MM.1S (cell line): ENCODE measurements at regions not wholly inside any gene's neighbourhood (a gene's known extent, or its start where the extent isn't known, plus 50 kb on each side); places are given as distances from the start of the nearest gene placed in this dataset.
A peak's percentile ranks its signal among the peaks of the same experiment; 100 is the strongest.

ENCODE experiments used
- DNase-seq: peaks from one replicate; pipeline ENCODE4 v3.0.0-alpha.2; 2015
- H2AFZ ChIP-seq: fragments of 300-600 bp; sonication (generic); 2 replicates; pipeline ENCODE4 v1.6.0; 2016; ENCODE audit warnings: antibody characterized with exemption, low read length
- H3F3A ChIP-seq: fragments of 300-600 bp; sonication (generic); 2 replicates; pipeline ENCODE4 v1.6.1; 2016; ENCODE audit warnings: mild to moderate bottlenecking, antibody characterized with exemption, low read length, moderate library complexity, mixed read lengths; ENCODE audit not compliant: insufficient read depth
- H3K27ac ChIP-seq: fragments of 300-600 bp; sonication (generic); 2 replicates; pipeline ENCODE4 v1.5.1; 2016; ENCODE audit warnings: mild to moderate bottlenecking, low read length
- H3K27me3 ChIP-seq: fragments of 300-600 bp; sonication (generic); replicated peaks from 2 replicates; pipeline ENCODE4 v1.6.0; 2016; ENCODE audit warnings: low read length; ENCODE audit not compliant: insufficient read depth
- H3K36me3 ChIP-seq: fragments of 300-600 bp; sonication (generic); replicated peaks from 2 replicates; pipeline ENCODE4 v1.6.1; 2016; ENCODE audit warnings: mild to moderate bottlenecking, low read length, mixed read lengths; ENCODE audit not compliant: insufficient read depth
- H3K4me1 ChIP-seq: fragments of 300-600 bp; sonication (generic); 2 replicates; pipeline ENCODE4 v1.6.1; 2016; ENCODE audit warnings: low read length, mixed read lengths
- H3K4me2 ChIP-seq: fragments of 300-600 bp; sonication (generic); 2 replicates; pipeline ENCODE4 v1.6.0; 2016; ENCODE audit warnings: low read depth, low read length
- H3K4me3 ChIP-seq: fragments of 300-600 bp; sonication (generic); 2 replicates; pipeline ENCODE4 v1.5.1; 2016; ENCODE audit warnings: low read length, mixed read lengths
- H3K79me2 ChIP-seq: fragments of 300-600 bp; sonication (generic); 2 replicates; pipeline ENCODE4 v1.6.1; 2016; ENCODE audit warnings: mixed run types, low read length, mixed read lengths
- H3K9ac ChIP-seq: fragments of 300-600 bp; sonication (generic); 2 replicates; pipeline ENCODE4 v1.6.1; 2016; ENCODE audit warnings: low read length, mixed read lengths
- H3K9me2 ChIP-seq: fragments of 300-600 bp; sonication (generic); replicated peaks from 2 replicates; pipeline ENCODE4 v1.6.1; 2016; ENCODE audit warnings: mild to moderate bottlenecking, low read length, mixed read lengths; ENCODE audit not compliant: insufficient read depth
- H3K9me3 ChIP-seq: fragments of 300-600 bp; sonication (generic); replicated peaks from 2 replicates; pipeline ENCODE4 v1.6.1; 2016; ENCODE audit warnings: mild to moderate bottlenecking, low read length, mixed read lengths; ENCODE audit not compliant: insufficient read depth
- H4K20me1 ChIP-seq: fragments of 300-600 bp; sonication (generic); 2 replicates; pipeline ENCODE4 v1.6.1; 2016; ENCODE audit warnings: mild to moderate bottlenecking, low read length, moderate library complexity, mixed read lengths; ENCODE audit not compliant: insufficient read depth
- CTCF ChIP-seq: fragments of 300-600 bp; sonication (generic); IDR thresholded peaks from 2 replicates; pipeline ENCODE4 v1.5.1; 2016; ENCODE audit warnings: antibody characterized with exemption, low read length, mixed read lengths
- EZH2 ChIP-seq: fragments of 300-600 bp; sonication (generic); optimal IDR thresholded peaks from 2 replicates; pipeline ENCODE3; 2017; ENCODE audit warnings: low read depth, mild to moderate bottlenecking, antibody characterized with exemption, low read length, mixed read lengths
- EZH2phosphoT487 ChIP-seq: fragments of 300-600 bp; sonication (generic); IDR thresholded peaks from 2 replicates; pipeline ENCODE4 v1.6.1; 2018; ENCODE audit warnings: antibody characterized with exemption, low read length

GRCh38 chr12:5204271-5204670 lies 160.6 kb downstream of the KCNA5 start:
- no peaks in the 10 kb centered on the region for H3K9me3 ChIP-seq
- H3K27me3 ChIP-seq = no peaks in the 10 kb centered on the region
- no peaks in the 10 kb centered on the region for H3K4me1 ChIP-seq
- no peak overlapping the region for H3K9ac ChIP-seq
- DNase-seq = peak; percentile 18
- no peaks in the 10 kb centered on the region for H3K9me2 ChIP-seq
- H3K27ac ChIP-seq = no peak overlapping the region
- H3F3A ChIP-seq = no peaks in the 10 kb centered on the region
- H2AFZ ChIP-seq = no peak overlapping the region
- no peaks in the 10 kb centered on the region for H3K79me2 ChIP-seq
- no peaks in the 10 kb centered on the region for H4K20me1 ChIP-seq
- H3K4me3 ChIP-seq = no peak overlapping the region
- H3K36me3 ChIP-seq = no peaks in the 10 kb centered on the region
- no peak for TF ChIP-seq EZH2phosphoT487
- TF ChIP-seq EZH2 = no peak
- TF ChIP-seq CTCF = no peak
- no peak overlapping the region for H3K4me2 ChIP-seq

GRCh38 chr12:5204831-5205230 lies 161.2 kb downstream of the KCNA5 start:
- H3K9me3 ChIP-seq = no peaks in the 10 kb centered on the region
- TF ChIP-seq EZH2phosphoT487 (no peak), CTCF (no peak), EZH2 (no peak)
- H3K27me3 ChIP-seq = no peaks in the 10 kb centered on the region
- no peaks in the 10 kb centered on the region for H3F3A ChIP-seq
- no peak for DNase-seq
- no peaks in the 10 kb centered on the region for H3K36me3 ChIP-seq
- no peak overlapping the region for H2AFZ ChIP-seq
- no peaks in the 10 kb centered on the region for H4K20me1 ChIP-seq
- no peak overlapping the region for H3K9ac ChIP-seq
- H3K4me3 ChIP-seq = no peak overlapping the region
- H3K79me2 ChIP-seq = no peaks in the 10 kb centered on the region
- H3K27ac ChIP-seq = no peak overlapping the region
- H3K9me2 ChIP-seq = no peaks in the 10 kb centered on the region
- H3K4me2 ChIP-seq = no peak overlapping the region
- H3K4me1 ChIP-seq = no peaks in the 10 kb centered on the region

- no peaks in the 10 kb centered on the region for H3K79me2 ChIP-seq
- no peaks in the 10 kb centered on the region for H3F3A ChIP-seq
- H3K9ac ChIP-seq = no peak overlapping the region
- H3K4me1 ChIP-seq = no peaks in the 10 kb centered on the region
- TF ChIP-seq EZH2 = no peak
- no peak for TF ChIP-seq CTCF
- TF ChIP-seq EZH2phosphoT487 = no peak
- DNase-seq = no peak
- no peaks in the 10 kb centered on the region for H3K9me2 ChIP-seq
- H3K4me3 ChIP-seq = no peak overlapping the region
- no peaks in the 10 kb centered on the region for H4K20me1 ChIP-seq
- H3K9me3 ChIP-seq = no peaks in the 10 kb centered on the region
- no peaks in the 10 kb centered on the region for H3K36me3 ChIP-seq
- H3K27ac ChIP-seq = no peak overlapping the region
- no peak overlapping the region for H3K4me2 ChIP-seq
- no peaks in the 10 kb centered on the region for H3K27me3 ChIP-seq
- H2AFZ ChIP-seq = no peak overlapping the region
These were observed 162.9 kb downstream of the KCNA5 start for GRCh38 chr12:5206401-5207175.
